Heart right ventricle (tissue), 16 donors: ENCODE measurements at regions not wholly inside any gene's neighbourhood (a gene's known extent, or its start where the extent isn't known, plus 50 kb on each side); places are given as distances from the start of the nearest gene placed in this dataset.

Experiments used
- ATAC-seq, 8 donors: fragments of 200-7000 bp; cut with Tn5 transposase; one replicate each; pipeline ENCODE4 v1.9.1; 2020; ENCODE audit warnings: mild to moderate bottlenecking in 8 of 8, moderate library complexity in 8 of 8, moderate number of reproducible peaks in 1 of 8
- DNase-seq, 2 donors: peaks; one replicate each; pipeline ENCODE4 v3.0.0-alpha.2; 2020
- H3K27ac ChIP-seq, 10 donors: fragments of 200-600 bp; sonication (generic) in 2 of 10; one replicate each; pipeline versions ENCODE4 v1.5.0 to v1.8.0; 2020 to 2022; ENCODE audit warnings: mild to moderate bottlenecking in 3 of 10
- H3K27me3 ChIP-seq, 7 donors: fragments of 200-600 bp; one replicate each; pipeline ENCODE4 v1.8.0; 2021 to 2022; ENCODE audit warnings: mild to moderate bottlenecking in 2 of 7
- H3K36me3 ChIP-seq, 9 donors: fragments of 200-600 bp; sonication (generic) in 1 of 9; one replicate each; pipeline versions ENCODE4 v1.5.0 to v1.8.0; 2020 to 2022; ENCODE audit warnings: mild to moderate bottlenecking in 2 of 9
- H3K4me1 ChIP-seq, 9 donors: fragments of 200-600 bp; sonication (generic) in 1 of 9; one replicate each; pipeline versions ENCODE4 v1.5.0 to v1.8.0; 2020 to 2022; ENCODE audit warnings: mild to moderate bottlenecking in 4 of 9
- H3K4me3 ChIP-seq, 10 donors: fragments of 200-600 bp; sonication (generic) in 2 of 10; one replicate each; pipeline versions ENCODE4 v1.5.0 to v1.8.0; 2020 to 2022; ENCODE audit warnings: mild to moderate bottlenecking in 7 of 10, moderate library complexity in 2 of 10
- H3K9me3 ChIP-seq, 11 donors: fragments of 200-600 bp in 10 of 11; sonication (generic) in 2 of 11; one replicate each; pipeline versions ENCODE4 v1.5.0 to v1.8.0; 2013 to 2022; ENCODE audit warnings: mild to moderate bottlenecking in 2 of 11, control low read depth in 1 of 11, moderate library complexity in 1 of 11
- WGBS, 2 donors: extraction: QIAGEN DNeasy Blood & Tissue Kit; methylation state at CpG; one replicate each; pipeline ENCODE4 v1.1.7; 2013; ENCODE audit warnings: inconsistent platforms in 1 of 2; 5-methylcytosine and 5-hydroxymethylcytosine counted together
- intact Hi-C, 10 donors: fragments of 100-400 bp; cut with DNase I; formaldehyde crosslinking; loops; one replicate each; pipeline versions ENCODE4 v1.11.1 to v1.14.2; 2022
- TF ChIP-seq, protein P1 (sequence below), 9 donors: fragments of 200-600 bp; sonication (generic) in 2 of 9; IDR thresholded peaks; one replicate each; pipeline versions ENCODE4 v1.5.0 to v1.8.0; 2021 to 2022; ENCODE audit warnings: antibody characterized with exemption in 9 of 9, mild to moderate bottlenecking in 5 of 9, moderate library complexity in 1 of 9
- donor health status: Arrhythmogenic right ventricular cardiomyopathy.
- donor health status: ischemic (EF 13 %, LVEDD 7.1; RV severe dilation, severe dysfunction).
- donor health status: healthy with polysubstance abuse.
- donor health status: DM: no; HTN: yes; CAD: no.
- donor health status: DM: no; HTN: no; CAD: no.
- donor health status: ischemic (EF 25% LVEDD 6.9; RV normal size, moderate dysfunction).
- donor health status: ischemic (EF 25% LVEDD 5.7; RV mildly dilated, moderate dysfunction).
- donor health status: healthy.
- donor health status: DM: yes; HTN: yes; CAD: no.
- donor health status: Ischemic cardiomyopathy.
- donor health status: ischemic (EF 35%, LVEDD 5.7; RV mildly dilated, moderate dysfunction).
- donor health status: nonischemic (EF 11% LVEDD 7.7; RV severe dilation, severe dysfunction).
- donor health status: DM: yes; HTN: yes; CAD: no.
- donor health status: PGD.
- donor health status: ischemic (EF 29% LVEDD 5.4; RV normal size, mild dysfunction).
- donor health status: nonischemic (EF 23%, LVEDD 6.1; RV moderate dilation, normal function).

DNA sequence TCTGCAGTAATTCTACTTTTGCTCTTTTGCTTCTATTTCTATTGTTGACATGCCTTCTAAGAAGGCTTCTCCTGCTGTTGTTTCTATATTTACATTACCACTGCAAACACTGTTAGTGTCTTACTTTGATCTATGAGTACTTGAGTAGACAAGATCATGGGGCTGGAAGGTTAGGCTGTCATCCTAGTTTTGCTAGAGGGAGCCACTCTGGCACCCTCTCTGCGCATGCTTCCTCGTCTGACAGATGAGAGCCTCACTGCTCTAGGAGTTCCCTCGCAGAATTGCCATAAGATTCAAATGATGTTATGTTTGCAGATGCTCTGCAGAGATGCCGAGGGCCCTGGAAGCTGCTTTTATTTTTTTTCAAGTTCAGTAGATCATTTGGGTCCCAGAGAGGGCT lies 185.6 kb downstream of the RNF144A start:
- intact Hi-C loops: no loop called here
- Histone ChIP-seq H3K27ac (no peak overlapping the region), H3K4me3 (no peak overlapping the region), H3K36me3 (no peaks in the 10 kb centered on the region), H3K27me3 (no peaks in the 10 kb centered on the region), H3K4me1 (no peaks in the 10 kb centered on the region), H3K9me3 (no peaks in the 10 kb centered on the region)
- DNase-seq (no peak), ATAC-seq (no peak)
- TF ChIP-seq, protein P1, sequence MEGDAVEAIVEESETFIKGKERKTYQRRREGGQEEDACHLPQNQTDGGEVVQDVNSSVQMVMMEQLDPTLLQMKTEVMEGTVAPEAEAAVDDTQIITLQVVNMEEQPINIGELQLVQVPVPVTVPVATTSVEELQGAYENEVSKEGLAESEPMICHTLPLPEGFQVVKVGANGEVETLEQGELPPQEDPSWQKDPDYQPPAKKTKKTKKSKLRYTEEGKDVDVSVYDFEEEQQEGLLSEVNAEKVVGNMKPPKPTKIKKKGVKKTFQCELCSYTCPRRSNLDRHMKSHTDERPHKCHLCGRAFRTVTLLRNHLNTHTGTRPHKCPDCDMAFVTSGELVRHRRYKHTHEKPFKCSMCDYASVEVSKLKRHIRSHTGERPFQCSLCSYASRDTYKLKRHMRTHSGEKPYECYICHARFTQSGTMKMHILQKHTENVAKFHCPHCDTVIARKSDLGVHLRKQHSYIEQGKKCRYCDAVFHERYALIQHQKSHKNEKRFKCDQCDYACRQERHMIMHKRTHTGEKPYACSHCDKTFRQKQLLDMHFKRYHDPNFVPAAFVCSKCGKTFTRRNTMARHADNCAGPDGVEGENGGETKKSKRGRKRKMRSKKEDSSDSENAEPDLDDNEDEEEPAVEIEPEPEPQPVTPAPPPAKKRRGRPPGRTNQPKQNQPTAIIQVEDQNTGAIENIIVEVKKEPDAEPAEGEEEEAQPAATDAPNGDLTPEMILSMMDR (IDR thresholded peaks at IDR 0.05): no peak
- WGBS, 2 donors: 94 to 96% methylated on average over 4 of the region's 4 CpGs

DNA sequence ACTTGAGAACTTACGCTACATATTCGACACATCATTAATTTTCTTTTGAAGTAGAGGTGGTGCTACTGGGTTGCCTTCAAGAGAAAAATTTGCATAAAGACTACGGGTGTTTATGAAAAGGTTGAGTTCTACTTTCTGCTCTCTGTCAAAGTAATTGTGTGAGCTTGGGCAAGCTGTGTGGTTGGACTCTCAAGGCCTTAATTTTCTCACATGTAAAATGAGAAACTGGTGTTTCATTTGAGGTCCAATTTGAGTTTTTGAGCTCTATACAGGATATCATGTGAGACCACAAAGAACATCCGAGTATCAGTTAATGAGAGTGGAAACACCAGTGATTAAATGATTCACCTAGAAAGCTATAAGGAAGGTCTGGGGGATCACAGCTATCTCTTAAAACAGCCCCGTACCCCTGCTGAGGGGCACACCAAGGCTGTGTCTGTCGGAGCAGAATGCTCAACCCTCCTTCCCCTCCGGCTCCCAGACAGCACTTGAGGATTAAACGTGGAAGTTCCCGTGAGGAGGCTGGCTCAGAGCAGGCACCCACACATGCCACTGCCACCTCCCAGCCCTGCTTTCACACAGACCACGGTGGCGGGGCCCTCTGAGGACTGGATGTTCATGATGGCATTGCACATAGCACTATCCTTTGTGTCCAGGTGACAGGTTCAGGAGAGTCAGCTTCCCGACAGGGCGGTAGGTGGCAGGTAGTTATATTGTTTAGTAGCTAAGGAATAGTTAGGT lies 191.8 kb downstream of the RNF144A start:
- DNase-seq: no peak
- TF ChIP-seq, protein P1 (IDR thresholded peaks at IDR 0.05): no peak
- Histone ChIP-seq H3K27me3 (no peaks in the 10 kb centered on the region), H3K9me3 (peaks cover 0 to 10% (median 0%) of the 10 kb centered on the region in 11 donors), H3K4me1 (no peaks in the 10 kb centered on the region), H3K27ac (no peak overlapping the region), H3K4me3 (no peak overlapping the region), H3K36me3 (no peaks in the 10 kb centered on the region)
- intact Hi-C loops: no loop called here
- ATAC-seq: no peak
- 91% methylated on average over 13 of the region's 13 CpGs for WGBS, 2 donors

DNA sequence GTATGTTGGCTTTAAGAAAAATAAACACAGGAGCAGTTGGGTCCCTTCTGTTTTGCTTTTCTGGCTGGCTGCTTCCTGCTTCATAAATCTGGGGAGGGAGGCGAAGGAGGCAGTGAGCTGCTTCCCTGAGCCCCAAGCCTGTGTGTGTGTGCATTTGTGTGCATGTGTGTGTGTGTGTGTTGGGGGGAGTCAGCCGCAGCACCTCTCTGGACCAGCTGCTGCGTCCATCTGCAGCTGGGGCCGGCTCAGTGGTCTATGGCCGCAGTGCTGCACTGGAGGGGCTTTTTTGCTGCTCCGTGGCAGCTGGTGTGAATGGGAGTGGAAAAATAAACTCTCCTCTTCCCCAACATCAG lies 192.3 kb downstream of the RNF144A start:
- intact Hi-C loops: no loop called here
- H3K4me3 ChIP-seq: no peak overlapping the region
- 85 to 99% methylated on average over 6 of the region's 6 CpGs for WGBS, 2 donors
- no peaks in the 10 kb centered on the region for H3K4me1 ChIP-seq
- no peak overlapping the region for H3K27ac ChIP-seq
- TF ChIP-seq, protein P1 (IDR thresholded peaks at IDR 0.05): no peak
- no peaks in the 10 kb centered on the region for H3K36me3 ChIP-seq
- H3K9me3 ChIP-seq: peaks cover 0 to 16% (median 0%) of the 10 kb centered on the region in 11 donors
- DNase-seq: no peak
- H3K27me3 ChIP-seq: no peaks in the 10 kb centered on the region
- no peak for ATAC-seq

DNA sequence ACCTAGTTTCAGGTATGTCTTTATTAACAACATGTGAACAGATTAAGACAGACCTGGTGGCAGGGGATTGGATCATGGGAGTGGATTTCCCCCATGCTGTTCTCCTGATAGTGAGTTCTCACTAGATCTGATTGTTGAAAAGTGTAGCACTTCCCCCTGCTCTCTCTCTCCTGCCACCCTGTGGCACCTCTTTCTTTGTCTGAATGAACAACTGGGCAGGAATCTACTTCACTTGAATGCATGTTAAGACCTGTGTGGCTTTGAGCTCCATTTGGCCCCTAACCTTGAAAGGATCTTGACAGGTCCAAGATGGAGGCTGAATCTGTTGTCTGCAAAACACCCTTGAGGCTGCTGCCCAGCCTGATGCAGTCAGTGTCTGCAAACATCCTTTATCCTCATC lies 194.4 kb downstream of the RNF144A start:
- no peaks in the 10 kb centered on the region for H3K36me3 ChIP-seq
- TF ChIP-seq, protein P1 (IDR thresholded peaks at IDR 0.05): peak in 1 of 9 donors; percentile 16
- ATAC-seq (no peak), DNase-seq (no peak)
- intact Hi-C loops: loop anchor here in 1 of 10 donors (10.0 kb wide), 1 partner anchor 1573 kb away; the partner anchor contains the start of gene ID2
- no peaks in the 10 kb centered on the region for H3K4me1 ChIP-seq
- no peak overlapping the region for H3K4me3 ChIP-seq
- H3K9me3 ChIP-seq: peaks cover 0 to 19% (median 0%) of the 10 kb centered on the region in 11 donors
- H3K27me3 ChIP-seq: no peaks in the 10 kb centered on the region
- no peak overlapping the region for H3K27ac ChIP-seq
